H9 (cell line): ENCODE measurements at regions not wholly inside any gene's neighbourhood (a gene's known extent, or its start where the extent isn't known, plus 50 kb on each side); places are given as distances from the start of the nearest gene placed in this dataset.
A peak's percentile ranks its signal among the peaks of the same experiment; 100 is the strongest.

Experiments
- DNase-seq: peaks from one replicate; pipeline ENCODE4 v3.0.0-alpha.2; 2017
- H2AFZ ChIP-seq: one replicate; pipeline ENCODE4 v1.6.1; 2013; ENCODE audit warnings: mild to moderate bottlenecking, low read length, control low read depth, moderate library complexity
- H2AK5ac ChIP-seq: 2 replicates; pipeline ENCODE4 v1.6.1; 2013; ENCODE audit warnings: low read length, control low read depth, mixed read lengths; ENCODE audit not compliant: insufficient read length
- H2BK120ac ChIP-seq: one replicate; pipeline ENCODE4 v1.6.1; 2013; ENCODE audit warnings: low read depth, mild to moderate bottlenecking, low read length, control low read depth, inconsistent platforms; ENCODE audit not compliant: poor library complexity, severe bottlenecking
- H2BK12ac ChIP-seq: 2 replicates; pipeline ENCODE4 v1.6.1; 2013; ENCODE audit warnings: low read length, control low read depth, mixed read lengths, low read depth; ENCODE audit not compliant: insufficient read length
- H2BK15ac ChIP-seq: 2 replicates; pipeline ENCODE4 v1.6.1; 2013; ENCODE audit warnings: low read depth, low read length, control low read depth
- H2BK20ac ChIP-seq: one replicate; pipeline ENCODE4 v1.6.1; 2013; ENCODE audit warnings: low read depth, mild to moderate bottlenecking, low read length, control low read depth, inconsistent platforms; ENCODE audit not compliant: poor library complexity, severe bottlenecking
- H2BK5ac ChIP-seq: 2 replicates; pipeline ENCODE4 v1.6.1; 2013; ENCODE audit warnings: low read length, control low read depth, mixed read lengths; ENCODE audit not compliant: insufficient read length
- H3K14ac ChIP-seq: 2 replicates; pipeline ENCODE4 v1.6.1; 2013; ENCODE audit warnings: low read length, control low read depth; ENCODE audit not compliant: insufficient read depth
- H3K18ac ChIP-seq: 2 replicates; pipeline ENCODE4 v1.6.1; 2013; ENCODE audit warnings: low read depth, mild to moderate bottlenecking, mixed read lengths, low read length, control low read depth; ENCODE audit not compliant: insufficient read length
- H3K23ac ChIP-seq: 2 replicates; pipeline ENCODE4 v1.6.1; 2013; ENCODE audit warnings: low read length, control low read depth, mixed read lengths, low read depth; ENCODE audit not compliant: insufficient read length
- H3K23me2 ChIP-seq: 2 replicates; pipeline ENCODE4 v1.6.1; 2013; ENCODE audit warnings: low read depth, mild to moderate bottlenecking, mixed read lengths, low read length, control low read depth; ENCODE audit not compliant: insufficient read length, poor library complexity, severe bottlenecking
- H3K27ac ChIP-seq: 2 replicates; pipeline ENCODE4 v1.5.1; 2013; ENCODE audit warnings: low read length, control low read depth, mixed read lengths, low read depth; ENCODE audit not compliant: insufficient read length
- H3K27me3 ChIP-seq: 2 replicates; pipeline ENCODE4 v1.6.1; 2013; ENCODE audit warnings: low read length, control low read depth, inconsistent platforms; ENCODE audit not compliant: insufficient read depth
- H3K4ac ChIP-seq: 2 replicates; pipeline ENCODE4 v1.6.1; 2013; ENCODE audit warnings: low read depth, mild to moderate bottlenecking, control low read depth, inconsistent platforms, low read length, moderate library complexity
- H3K4me1 ChIP-seq: 2 replicates; pipeline ENCODE4 v1.6.1; 2013; ENCODE audit warnings: low read length, control low read depth, inconsistent platforms; ENCODE audit not compliant: insufficient read depth
- H3K4me2 ChIP-seq: 2 replicates; pipeline ENCODE4 v1.6.1; 2013; ENCODE audit warnings: low read length, control low read depth, mixed read lengths; ENCODE audit not compliant: insufficient read length, insufficient read depth
- H3K56ac ChIP-seq: 2 replicates; pipeline ENCODE4 v1.6.1; 2013; ENCODE audit warnings: low read depth, mild to moderate bottlenecking, mixed read lengths, low read length, control low read depth; ENCODE audit not compliant: insufficient read length
- H3K79me1 ChIP-seq: 2 replicates; pipeline ENCODE4 v1.6.1; 2013; ENCODE audit warnings: low read depth, mild to moderate bottlenecking, moderate library complexity, low read length, control low read depth, inconsistent platforms; ENCODE audit not compliant: insufficient read depth, poor library complexity, severe bottlenecking
- H3K79me2 ChIP-seq: 2 replicates; pipeline ENCODE4 v1.6.1; 2013; ENCODE audit warnings: low read length, control low read depth, inconsistent platforms; ENCODE audit not compliant: insufficient read depth
- H3K9ac ChIP-seq: 2 replicates; pipeline ENCODE4 v1.6.1; 2013; ENCODE audit warnings: low read length, control low read depth, mixed read lengths; ENCODE audit not compliant: insufficient read length; ENCODE audit errors: extremely low read depth
- H3K9me3 ChIP-seq: one replicate; pipeline ENCODE4 v1.6.1; 2013; ENCODE audit warnings: low read depth, low read length, inconsistent platforms; ENCODE audit not compliant: control insufficient read depth
- H3T11ph ChIP-seq: one replicate; pipeline ENCODE4 v1.6.1; 2013; ENCODE audit warnings: mild to moderate bottlenecking, low read length, control low read depth, inconsistent platforms
- H4K20me1 ChIP-seq: one replicate; pipeline ENCODE4 v1.6.1; 2013; ENCODE audit not compliant: control insufficient read depth, insufficient read length, insufficient read depth
- H4K5ac ChIP-seq: 2 replicates; pipeline ENCODE4 v1.6.1; 2013; ENCODE audit warnings: low read depth, mild to moderate bottlenecking, mixed read lengths, low read length, control low read depth; ENCODE audit not compliant: insufficient read length
- H4K8ac ChIP-seq: replicated peaks from 2 replicates; pipeline ENCODE4 v1.6.1; 2013; ENCODE audit warnings: low read length, control low read depth, mixed read lengths, low read depth; ENCODE audit not compliant: insufficient read length
- H4K91ac ChIP-seq: 2 replicates; pipeline ENCODE4 v1.6.1; 2013; ENCODE audit warnings: low read depth, mild to moderate bottlenecking, moderate library complexity, mixed read lengths, low read length, control low read depth; ENCODE audit not compliant: insufficient read length
- H3K27ac Mint-ChIP-seq, 3 experiments: 2 replicates in 2 of 3; 3 replicates in 1 of 3; pipeline ENCODE4 v1.8.0; 2020 to 2021; ENCODE audit warnings: mixed read lengths in 3 of 3, mild to moderate bottlenecking in 1 of 3, moderate library complexity in 1 of 3
- H3K27me3 Mint-ChIP-seq: 2 replicates; pipeline ENCODE4 v1.8.0; 2021; ENCODE audit warnings: low read depth, mild to moderate bottlenecking, moderate library complexity, mixed read lengths
- H3K36me3 Mint-ChIP-seq, 3 experiments: 2 replicates in 2 of 3; 3 replicates in 1 of 3; pipeline ENCODE4 v1.8.0; 2020 to 2021; ENCODE audit warnings: low read depth in 3 of 3, mixed read lengths in 3 of 3; ENCODE audit not compliant: insufficient read depth in 1 of 3
- H3K4me1 Mint-ChIP-seq, 2 experiments: 2 replicates each; pipeline ENCODE4 v1.8.0; 2020; ENCODE audit warnings: mixed read lengths in 2 of 2
- H3K4me3 Mint-ChIP-seq, 2 experiments: 2 replicates in 1 of 2; 3 replicates in 1 of 2; pipeline ENCODE4 v1.8.0; 2020 to 2021; ENCODE audit warnings: mild to moderate bottlenecking in 2 of 2, mixed read lengths in 2 of 2, moderate library complexity in 1 of 2
- H3K9me3 Mint-ChIP-seq, 2 experiments: 2 replicates in 1 of 2; 3 replicates in 1 of 2; pipeline ENCODE4 v1.8.0; 2020; ENCODE audit warnings: mild to moderate bottlenecking in 2 of 2, mixed read lengths in 2 of 2, moderate library complexity in 1 of 2
- CTCF ChIP-seq: fragments of 200-600 bp; sonication (generic); conservative IDR thresholded peaks from 3 replicates; pipeline ENCODE4 v1.8.0; 2021; ENCODE audit warnings: antibody characterized with exemption, mild to moderate bottlenecking
- WGBS: extraction: QIAGEN DNeasy Blood & Tissue Kit; methylation state at CpG from one replicate; pipeline ENCODE4 v1.1.7; 2013; ENCODE audit warnings: missing lambda C conversion rate, low lambda C conversion rate, mixed read lengths; ENCODE audit not compliant: insufficient read length; ENCODE audit errors: extremely low coverage; 5-methylcytosine and 5-hydroxymethylcytosine counted together

- Histone ChIP-seq H3K56ac (no peak overlapping the region), H2AK5ac (no peak overlapping the region), H3K27ac (no peak overlapping the region), H3K9ac (no peak overlapping the region), H3K27me3 (no peaks in the 10 kb centered on the region), H4K20me1 (no peaks in the 10 kb centered on the region), H2AFZ (no peak overlapping the region), H4K91ac (no peak overlapping the region), H3K4ac (no peak overlapping the region), H3K23me2 (no peaks in the 10 kb centered on the region), H3K23ac (no peak overlapping the region), H4K5ac (no peak overlapping the region), H2BK15ac (no peak overlapping the region), H3K18ac (no peak overlapping the region), H2BK12ac (no peak overlapping the region), H3T11ph (no peak overlapping the region), H3K9me3 (no peaks in the 10 kb centered on the region), H3K4me2 (no peak overlapping the region), H2BK5ac (no peak overlapping the region), H3K79me1 (no peaks in the 10 kb centered on the region), H4K8ac (no peak overlapping the region), H3K79me2 (no peaks in the 10 kb centered on the region), H3K14ac (no peak overlapping the region; the same call in 1 of the 2 replicates), H2BK120ac (no peak overlapping the region), H3K4me1 (no peaks in the 10 kb centered on the region), H2BK20ac (no peak overlapping the region)
- no CpG with 5 or more reads among the region's 1 CpG for whole genome bisulfite sequencing
- Mint-ChIP-seq H3K4me1 (peaks cover 7 to 10% of the 10 kb centered on the region in 2 experiments), H3K27ac (peak overlapping the region; percentile 60 to 75 (median 74); a peak in 5 of 7 replicates), H3K27me3 (no peaks in the 10 kb centered on the region), H3K4me3 (no peak overlapping the region), H3K36me3 (no peaks in the 10 kb centered on the region), H3K9me3 (no peaks in the 10 kb centered on the region)
- DNase-seq = no peak
- TF ChIP-seq CTCF = no peak
Measured at GRCh38 chr2:186059096-186059495, 320.5 kb downstream of the FSIP2 start.
